Mammary epithelial cell (primary cell): ENCODE measurements at regions not wholly inside any gene's neighbourhood (a gene's known extent, or its start where the extent isn't known, plus 50 kb on each side); places are given as distances from the start of the nearest gene placed in this dataset.

Experiments used
- EZH2 ChIP-seq: IDR thresholded peaks from 2 replicates; pipeline ENCODE4 v1.6.1; 2012; ENCODE audit warnings: low read length, inconsistent platforms, borderline replicate concordance
- TF ChIP-seq, protein P1 (sequence below), 2 donors: IDR thresholded peaks in 1 of 2; conservative IDR thresholded peaks in 1 of 2; 2 replicates each; pipeline ENCODE4 v1.5.1; 2011 to 2012; ENCODE audit warnings: inconsistent platforms in 2 of 2, low read length in 2 of 2, mild to moderate bottlenecking in 2 of 2, control low read depth in 1 of 2, low read depth in 1 of 2; ENCODE audit not compliant: insufficient read depth in 1 of 2; ENCODE audit errors: extremely low read depth in 1 of 2

- TF ChIP-seq, protein P1, sequence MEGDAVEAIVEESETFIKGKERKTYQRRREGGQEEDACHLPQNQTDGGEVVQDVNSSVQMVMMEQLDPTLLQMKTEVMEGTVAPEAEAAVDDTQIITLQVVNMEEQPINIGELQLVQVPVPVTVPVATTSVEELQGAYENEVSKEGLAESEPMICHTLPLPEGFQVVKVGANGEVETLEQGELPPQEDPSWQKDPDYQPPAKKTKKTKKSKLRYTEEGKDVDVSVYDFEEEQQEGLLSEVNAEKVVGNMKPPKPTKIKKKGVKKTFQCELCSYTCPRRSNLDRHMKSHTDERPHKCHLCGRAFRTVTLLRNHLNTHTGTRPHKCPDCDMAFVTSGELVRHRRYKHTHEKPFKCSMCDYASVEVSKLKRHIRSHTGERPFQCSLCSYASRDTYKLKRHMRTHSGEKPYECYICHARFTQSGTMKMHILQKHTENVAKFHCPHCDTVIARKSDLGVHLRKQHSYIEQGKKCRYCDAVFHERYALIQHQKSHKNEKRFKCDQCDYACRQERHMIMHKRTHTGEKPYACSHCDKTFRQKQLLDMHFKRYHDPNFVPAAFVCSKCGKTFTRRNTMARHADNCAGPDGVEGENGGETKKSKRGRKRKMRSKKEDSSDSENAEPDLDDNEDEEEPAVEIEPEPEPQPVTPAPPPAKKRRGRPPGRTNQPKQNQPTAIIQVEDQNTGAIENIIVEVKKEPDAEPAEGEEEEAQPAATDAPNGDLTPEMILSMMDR (conservative IDR thresholded peaks at IDR 0.05 in 1 of 2, IDR thresholded peaks at IDR 0.05 in 1 of 2; ENCODE audit: extremely low read depth in 1 of 2, insufficient read depth in 1 of 2, low read depth in 1 of 2, low read length in 2 of 2) = no peak
- TF ChIP-seq EZH2 = no peak
Measured at GRCh38 chr1:185534801-185535200, 199.4 kb upstream of the HMCN1 start.
